ENCODE measurements at regions not wholly inside any gene's neighbourhood (a gene's known extent, or its start where the extent isn't known, plus 50 kb on each side); places are given as distances from the start of the nearest gene placed in this dataset.

- H3K9ac ChIP-seq (replicated peaks; ENCODE audit: extremely low read depth, insufficient read depth, low read length) = no peak overlapping the region
- no peaks in the 10 kb centered on the region for H3K79me2 ChIP-seq (ENCODE audit: control insufficient read depth, insufficient read depth, low read length)
- no peaks in the 10 kb centered on the region for H3K36me3 ChIP-seq (ENCODE audit: control insufficient read depth in 2 of 2, extremely low read depth in 1 of 2, insufficient read depth in 2 of 2, low read length in 2 of 2)
- no peak for DNase-seq (ENCODE audit: low read depth, low spot score)
- no peaks in the 10 kb centered on the region for H3K9me1 ChIP-seq (replicated peaks; ENCODE audit: control insufficient read depth, extremely low read depth, insufficient read depth, low read length)
- dilution Hi-C loops (cut with MboI; ENCODE audit: extremely low pct_ligation_motif_present, low sequenced_read_pairs) (no loop called here), intact Hi-C loops (cut with micrococcal nuclease) (no loop called here)
- H4K20me1 ChIP-seq (replicated peaks; ENCODE audit: control insufficient read depth, extremely low read depth, insufficient read depth, low read length) = no peaks in the 10 kb centered on the region
- peaks cover 2% of the 10 kb centered on the region for H3K4me1 ChIP-seq (ENCODE audit: control insufficient read depth, extremely low read depth, insufficient read depth, low read length)
- no peak for FAIRE-seq
- POLR2A ChIA-PET = no interaction called here
- H3K27me3 ChIP-seq (ENCODE audit: control insufficient read depth in 2 of 2, insufficient read depth in 2 of 2, low read length in 2 of 2) = no peaks in the 10 kb centered on the region
- no TSS peak for BruUV-seq (replicated peaks)
- no peak overlapping the region for H3K4me2 ChIP-seq (ENCODE audit: insufficient read depth, low read length)
- no peaks in the 10 kb centered on the region for H3K9me3 ChIP-seq (replicated peaks; ENCODE audit: control insufficient read depth, insufficient read depth, low read length)
- H3K4me3 ChIP-seq (replicated peaks in 1 of 3; ENCODE audit: insufficient read depth in 1 of 3, low read depth in 1 of 3, low read length in 3 of 3) = no peak overlapping the region
- CTCF ChIA-PET = no interaction called here
- TF ChIP-seq POLR2AphosphoS5 (IDR thresholded peaks at IDR 0.05; ENCODE audit: insufficient read depth, low read depth, low read length) (no peak), MAX (IDR thresholded peaks at IDR 0.05; ENCODE audit: insufficient read depth, insufficient read length) (no peak), EZH2 (IDR thresholded peaks at IDR 0.05; ENCODE audit: borderline replicate concordance, low read depth, low read length, severe bottlenecking) (no peak), POLR2A (IDR thresholded peaks at IDR 0.05; ENCODE audit: low read depth, low read length) (no peak), FOS (IDR thresholded peaks at IDR 0.05; ENCODE audit: borderline replicate concordance, insufficient read depth, low read length) (no peak), JUN (IDR thresholded peaks at IDR 0.05; ENCODE audit: borderline replicate concordance, insufficient read depth, insufficient read length, low read depth) (no peak), GATA2 (IDR thresholded peaks at IDR 0.05; ENCODE audit: insufficient read depth, insufficient read length, low read depth, low read length) (no peak), MYC (IDR thresholded peaks at IDR 0.05; ENCODE audit: low read depth, low read length) (no peak), CTCF (IDR thresholded peaks at IDR 0.05; ENCODE audit: extremely low read depth in 1 of 2, insufficient read depth in 1 of 2, low read depth in 1 of 2, low read length in 2 of 2) (no peak)
- no peak overlapping the region for H2AFZ ChIP-seq (ENCODE audit: low read depth, low read length)
- H3K27ac ChIP-seq (ENCODE audit: insufficient read depth, low read depth, low read length) = no peak overlapping the region
These were observed 84.7 kb upstream of the TMPRSS15 start for GRCh38 chr21:18488252-18488651.

All from endothelial cell of umbilical vein (primary cell).